ENCODE measurements at regions not wholly inside any gene's neighbourhood (a gene's known extent, or its start where the extent isn't known, plus 50 kb on each side); places are given as distances from the start of the nearest gene placed in this dataset.

- Histone ChIP-seq H4K20me1 (ENCODE audit: insufficient read depth, low read length) (no peaks in the 10 kb centered on the region), H3K27me3 (ENCODE audit: insufficient read depth, low read length) (no peaks in the 10 kb centered on the region), H3K4me1 (ENCODE audit: insufficient read depth, low read length) (no peaks in the 10 kb centered on the region), H2AFZ (ENCODE audit: low read length) (no peak overlapping the region), H3K36me3 (ENCODE audit: insufficient read depth, low read length) (no peaks in the 10 kb centered on the region), H3K27ac (ENCODE audit: low read depth, low read length) (no peak overlapping the region), H3K9me3 (ENCODE audit: low read depth, low read length) (no peaks in the 10 kb centered on the region), H3K4me2 (ENCODE audit: insufficient read depth, low read length) (no peak overlapping the region), H3K79me2 (ENCODE audit: insufficient read depth, low read length) (no peaks in the 10 kb centered on the region), H3K4me3 (ENCODE audit: insufficient read depth, low read length) (no peak overlapping the region)
- no peak for TF ChIP-seq CTCF (IDR thresholded peaks at IDR 0.05; ENCODE audit: extremely low read depth, low read depth, low read length)
- no peak for DNase-seq (ENCODE audit: insufficient read length, low spot score, missing footprints)
Observed at GRCh38 chr18:46293742-46294181, 189.6 kb downstream of the HAUS1 start.

- Histone ChIP-seq H3K27ac (ENCODE audit: low read depth, low read length) (no peak overlapping the region), H2AFZ (ENCODE audit: low read length) (no peak overlapping the region), H3K36me3 (ENCODE audit: insufficient read depth, low read length) (no peaks in the 10 kb centered on the region), H3K27me3 (ENCODE audit: insufficient read depth, low read length) (no peaks in the 10 kb centered on the region), H3K4me1 (ENCODE audit: insufficient read depth, low read length) (no peaks in the 10 kb centered on the region), H3K4me2 (ENCODE audit: insufficient read depth, low read length) (no peak overlapping the region), H4K20me1 (ENCODE audit: insufficient read depth, low read length) (no peaks in the 10 kb centered on the region), H3K79me2 (ENCODE audit: insufficient read depth, low read length) (no peaks in the 10 kb centered on the region), H3K4me3 (ENCODE audit: insufficient read depth, low read length) (no peak overlapping the region), H3K9me3 (ENCODE audit: low read depth, low read length) (no peaks in the 10 kb centered on the region)
- TF ChIP-seq CTCF (IDR thresholded peaks at IDR 0.05; ENCODE audit: extremely low read depth, low read depth, low read length), result no peak
- no peak for DNase-seq (ENCODE audit: insufficient read length, low spot score, missing footprints)
Observed at GRCh38 chr18:46294318-46294717, 190.1 kb downstream of the HAUS1 start.

GRCh38 chr18:46294751-46295150 is 190.6 kb downstream of the HAUS1 start:
- DNase-seq (ENCODE audit: insufficient read length, low spot score, missing footprints), result no peak
- Histone ChIP-seq H3K9me3 (ENCODE audit: low read depth, low read length) (no peaks in the 10 kb centered on the region), H3K79me2 (ENCODE audit: insufficient read depth, low read length) (no peaks in the 10 kb centered on the region), H3K27ac (ENCODE audit: low read depth, low read length) (no peak overlapping the region), H3K36me3 (ENCODE audit: insufficient read depth, low read length) (no peaks in the 10 kb centered on the region), H3K27me3 (ENCODE audit: insufficient read depth, low read length) (no peaks in the 10 kb centered on the region), H3K4me2 (ENCODE audit: insufficient read depth, low read length) (no peak overlapping the region), H2AFZ (ENCODE audit: low read length) (no peak overlapping the region), H4K20me1 (ENCODE audit: insufficient read depth, low read length) (no peaks in the 10 kb centered on the region), H3K4me1 (ENCODE audit: insufficient read depth, low read length) (no peaks in the 10 kb centered on the region), H3K4me3 (ENCODE audit: insufficient read depth, low read length) (no peak overlapping the region)
- no peak for TF ChIP-seq CTCF (IDR thresholded peaks at IDR 0.05; ENCODE audit: extremely low read depth, low read depth, low read length)

- Histone ChIP-seq H4K20me1 (ENCODE audit: insufficient read depth, low read length) (no peaks in the 10 kb centered on the region), H3K79me2 (ENCODE audit: insufficient read depth, low read length) (no peaks in the 10 kb centered on the region), H3K4me3 (ENCODE audit: insufficient read depth, low read length) (no peak overlapping the region), H3K4me1 (ENCODE audit: insufficient read depth, low read length) (no peaks in the 10 kb centered on the region), H3K9me3 (ENCODE audit: low read depth, low read length) (no peaks in the 10 kb centered on the region), H2AFZ (ENCODE audit: low read length) (no peak overlapping the region), H3K27ac (ENCODE audit: low read depth, low read length) (no peak overlapping the region), H3K27me3 (ENCODE audit: insufficient read depth, low read length) (no peaks in the 10 kb centered on the region), H3K36me3 (ENCODE audit: insufficient read depth, low read length) (no peaks in the 10 kb centered on the region), H3K4me2 (ENCODE audit: insufficient read depth, low read length) (no peak overlapping the region)
- TF ChIP-seq CTCF (IDR thresholded peaks at IDR 0.05; ENCODE audit: extremely low read depth, low read depth, low read length), result no peak
- DNase-seq (ENCODE audit: insufficient read length, low spot score, missing footprints), result no peak
Observed at GRCh38 chr18:46295416-46295815, 191.2 kb downstream of the HAUS1 start.

All from osteoblast (primary cell).